ENCODE measurements at regions not wholly inside any gene's neighbourhood (a gene's known extent, or its start where the extent isn't known, plus 50 kb on each side); places are given as distances from the start of the nearest gene placed in this dataset.
"Not testable (repeated sequence)": the region's sequence is repeated elsewhere in the genome, so short reads cannot be mapped to it uniquely, and the experiment has no call there.

- H3K27me3 Mint-ChIP-seq: no peaks in the 10 kb centered on the region
- no peak for TF ChIP-seq CTCF (IDR thresholded peaks at IDR 0.05)
- no peak overlapping the region for H3K27ac Mint-ChIP-seq
- CTCF ChIA-PET: no interaction called here
- intact Hi-C loops (cut with micrococcal nuclease): no loop called here
- ATAC-seq (no peak), DNase-seq (no peak)
- no peak overlapping the region for H3K4me3 Mint-ChIP-seq
- no peaks in the 10 kb centered on the region for H3K36me3 Mint-ChIP-seq (ENCODE audit: low read depth)
- POLR2A ChIA-PET: no interaction called here
- no peaks in the 10 kb centered on the region for H3K9me3 Mint-ChIP-seq
- no peaks in the 10 kb centered on the region for H3K4me1 Mint-ChIP-seq (ENCODE audit: low read depth)
These were observed 206.5 kb upstream of the STS start for GRCh38 chrX:6941041-6941440.

- H3K4me3 Mint-ChIP-seq; intact Hi-C loops (cut with micrococcal nuclease); POLR2A ChIA-PET; CTCF ChIA-PET; H3K27ac Mint-ChIP-seq; H3K9me3 Mint-ChIP-seq; H3K27me3 Mint-ChIP-seq; H3K4me1 Mint-ChIP-seq (ENCODE audit: low read depth); ATAC-seq; H3K36me3 Mint-ChIP-seq (ENCODE audit: low read depth); DNase-seq: not testable (repeated sequence)
These were observed 214.6 kb upstream of the STS start for GRCh38 chrX:6932942-6933341.

- H3K4me3 Mint-ChIP-seq: no peak overlapping the region
- POLR2A ChIA-PET: no interaction called here
- H3K9me3 Mint-ChIP-seq: no peaks in the 10 kb centered on the region
- DNase-seq (no peak), ATAC-seq (no peak)
- no peak for TF ChIP-seq CTCF (IDR thresholded peaks at IDR 0.05)
- no peaks in the 10 kb centered on the region for H3K27me3 Mint-ChIP-seq
- CTCF ChIA-PET: interaction anchor here (0.7 kb wide), 1 partner anchor 265 kb away, joined by 4 read pairs; no protein-coding TSS in a partner anchor
- H3K27ac Mint-ChIP-seq: no peak overlapping the region
- intact Hi-C loops (cut with micrococcal nuclease): no loop called here
- no peaks in the 10 kb centered on the region for H3K36me3 Mint-ChIP-seq (ENCODE audit: low read depth)
- no peaks in the 10 kb centered on the region for H3K4me1 Mint-ChIP-seq (ENCODE audit: low read depth)
These were observed 217.1 kb upstream of the STS start for GRCh38 chrX:6930307-6930849.

GRCh38 chrX:6924443-6925077 lies 223.0 kb upstream of the STS start:
- H3K27ac Mint-ChIP-seq: no peak overlapping the region
- no peaks in the 10 kb centered on the region for H3K36me3 Mint-ChIP-seq (ENCODE audit: low read depth)
- no peaks in the 10 kb centered on the region for H3K4me1 Mint-ChIP-seq (ENCODE audit: low read depth)
- ChIA-PET POLR2A (no interaction called here), CTCF (no interaction called here)
- no peaks in the 10 kb centered on the region for H3K9me3 Mint-ChIP-seq
- ATAC-seq (no peak), DNase-seq (no peak)
- H3K4me3 Mint-ChIP-seq: no peak overlapping the region
- no peaks in the 10 kb centered on the region for H3K27me3 Mint-ChIP-seq
- intact Hi-C loops (cut with micrococcal nuclease): no loop called here
- TF ChIP-seq CTCF (IDR thresholded peaks at IDR 0.05): no peak

GRCh38 chrX:6917666-6918065 lies 229.8 kb upstream of the STS start:
- no peaks in the 10 kb centered on the region for H3K9me3 Mint-ChIP-seq
- H3K27me3 Mint-ChIP-seq: no peaks in the 10 kb centered on the region
- no peak for TF ChIP-seq CTCF (IDR thresholded peaks at IDR 0.05)

More at GRCh38 chrX:6917666-6918065, 229.8 kb upstream of the STS start:
- ATAC-seq (no peak), DNase-seq (no peak)
- POLR2A ChIA-PET: no interaction called here
- Mint-ChIP-seq H3K27ac (no peak overlapping the region), H3K4me3 (no peak overlapping the region), H3K36me3 (ENCODE audit: low read depth) (no peaks in the 10 kb centered on the region), H3K4me1 (ENCODE audit: low read depth) (no peaks in the 10 kb centered on the region)
- CTCF ChIA-PET: no interaction called here
- intact Hi-C loops (cut with micrococcal nuclease): no loop called here

Data from activated CD8-positive, alpha-beta T cell treated with anti-CD3 and anti-CD28 coated beads for 36 hours (primary cell).